Common myeloid progenitor, CD34-positive (primary cell): ENCODE measurements at regions not wholly inside any gene's neighbourhood (a gene's known extent, or its start where the extent isn't known, plus 50 kb on each side); places are given as distances from the start of the nearest gene placed in this dataset.

Experiments used
- CTCF ChIA-PET: fragments of 350-600 bp; sonication (Branson Sonifier 250); formaldehyde crosslinking; loops from one replicate; lab custom pipeline; 2021; ENCODE audit warnings: antibody characterized with exemption; lab: Charles Lee
- POLR2A ChIA-PET: fragments of 350-600 bp; sonication (Branson Sonifier 250); formaldehyde crosslinking; loops from one replicate; lab custom pipeline; 2021; ENCODE audit warnings: antibody characterized with exemption; lab: Charles Lee
- DNase-seq, 3 donors: peaks; one replicate each; pipeline versions ENCODE4 v3.0.0 to v3.0.0-alpha.2; 2013
- H3K27ac ChIP-seq, 2 experiments: 1 replicate in 1 of 2; 2 replicates in 1 of 2; pipeline ENCODE4 v1.7.0; 2013; ENCODE audit warnings: inconsistent platforms in 2 of 2, low read length in 2 of 2, mild to moderate bottlenecking in 2 of 2, low read depth in 1 of 2, moderate library complexity in 1 of 2; ENCODE audit not compliant: severe bottlenecking in 2 of 2, insufficient read depth in 1 of 2, poor library complexity in 1 of 2
- H3K27me3 ChIP-seq, 5 experiments: replicated peaks in 2 of 5; 1 replicate in 3 of 5; 2 replicates in 2 of 5; pipeline versions ENCODE4 v1.6.1 to v1.7.0; 2013; ENCODE audit warnings: low read length in 4 of 5, mild to moderate bottlenecking in 2 of 5, moderate library complexity in 2 of 5, inconsistent platforms in 1 of 5; ENCODE audit not compliant: insufficient read depth in 5 of 5, control insufficient read depth in 4 of 5
- H3K36me3 ChIP-seq, 4 experiments: 1 replicate in 2 of 4; 2 replicates in 2 of 4; pipeline versions ENCODE4 v1.6.1 to v1.7.0; 2013; ENCODE audit warnings: low read length in 3 of 4, control low read depth in 1 of 4, mild to moderate bottlenecking in 1 of 4; ENCODE audit not compliant: control insufficient read depth in 4 of 4, insufficient read depth in 4 of 4
- H3K4me1 ChIP-seq, 4 experiments: 1 replicate in 3 of 4; 2 replicates in 1 of 4; pipeline versions ENCODE4 v1.6.1 to v1.7.1; 2013; ENCODE audit warnings: low read length in 3 of 4, mild to moderate bottlenecking in 3 of 4, control low read depth in 1 of 4, inconsistent platforms in 1 of 4, moderate library complexity in 1 of 4; ENCODE audit not compliant: control insufficient read depth in 4 of 4, insufficient read depth in 4 of 4; ENCODE audit errors: control extremely low read depth in 1 of 4
- H3K4me3 ChIP-seq, 7 experiments: 1 replicate in 4 of 7; 2 replicates in 3 of 7; pipeline versions ENCODE4 v1.5.1 to v1.7.0; 2013; ENCODE audit warnings: mild to moderate bottlenecking in 7 of 7, low read length in 6 of 7, moderate library complexity in 6 of 7, inconsistent platforms in 2 of 7, low read depth in 2 of 7, control low read depth in 1 of 7; ENCODE audit not compliant: insufficient read depth in 4 of 7, control insufficient read depth in 1 of 7; ENCODE audit errors: extremely low read depth in 1 of 7
- H3K9me3 ChIP-seq, 5 experiments: 1 replicate in 4 of 5; 2 replicates in 1 of 5; pipeline versions ENCODE4 v1.6.1 to v1.7.1; 2013; ENCODE audit warnings: low read length in 4 of 5, mild to moderate bottlenecking in 2 of 5, inconsistent platforms in 1 of 5, low read depth in 1 of 5, moderate library complexity in 1 of 5; ENCODE audit not compliant: control insufficient read depth in 4 of 5, insufficient read depth in 2 of 5; ENCODE audit errors: control extremely low read depth in 1 of 5
- WGBS: methylation state at CpG from one replicate; pipeline ENCODE4 v1.1.5; 2013; ENCODE audit not compliant: insufficient coverage; 5-methylcytosine and 5-hydroxymethylcytosine counted together

DNA sequence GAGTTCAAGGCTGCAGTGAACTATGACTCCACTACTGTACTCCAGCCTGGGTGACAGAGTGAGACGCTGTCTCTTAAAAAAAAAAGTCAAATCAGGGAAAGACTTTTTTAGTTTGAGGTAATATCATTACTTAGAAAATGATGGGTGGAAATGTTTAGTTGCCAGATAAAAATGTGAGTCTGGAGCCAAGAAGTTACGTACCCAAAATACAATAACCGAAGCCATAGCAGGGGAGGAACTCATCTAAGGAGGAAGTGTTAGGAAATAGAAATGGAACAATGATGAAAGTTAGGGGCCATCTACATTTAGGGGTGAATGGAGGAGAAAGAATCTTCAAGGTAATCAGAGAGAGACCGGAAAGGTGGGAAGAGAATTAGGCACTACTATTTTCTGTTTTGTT, 98.8 kb downstream of the DACT1 start:
- no peaks in the 10 kb centered on the region for H3K36me3 ChIP-seq
- no peak overlapping the region for H3K27ac ChIP-seq
- WGBS, result 100% methylated on average over 3 of the region's 4 CpGs
- H3K4me3 ChIP-seq, result no peak overlapping the region
- ChIA-PET POLR2A (no interaction called here), CTCF (no interaction called here)
- H3K27me3 ChIP-seq, result peaks cover 0 to 2% (median 0%) of the 10 kb centered on the region in 5 experiments
- no peaks in the 10 kb centered on the region for H3K9me3 ChIP-seq
- DNase-seq, result no peak
- no peaks in the 10 kb centered on the region for H3K4me1 ChIP-seq

GRCh38 chr14:58737511-58737910, 99.7 kb downstream of the DACT1 start:
- CTCF ChIA-PET, result no interaction called here
- POLR2A ChIA-PET, result no interaction called here
- H3K4me3 ChIP-seq, result no peak overlapping the region

GRCh38 chr14:58738189-58738836, 100.6 kb downstream of the DACT1 start:
- ChIA-PET CTCF (no interaction called here), POLR2A (no interaction called here)
- Histone ChIP-seq H3K27ac (no peak overlapping the region), H3K4me1 (no peaks in the 10 kb centered on the region), H3K9me3 (no peaks in the 10 kb centered on the region), H3K36me3 (no peaks in the 10 kb centered on the region), H3K27me3 (peaks cover 0 to 2% (median 0%) of the 10 kb centered on the region in 5 experiments), H3K4me3 (no peak overlapping the region)
- WGBS, result no CpG with 5 or more reads among the region's 3 CpGs
- no peak for DNase-seq

More at GRCh38 chr14:58737511-58737910, 99.7 kb downstream of the DACT1 start:
- Histone ChIP-seq H3K27ac (no peak overlapping the region), H3K27me3 (peaks cover 0 to 2% (median 0%) of the 10 kb centered on the region in 5 experiments), H3K36me3 (no peaks in the 10 kb centered on the region), H3K9me3 (no peaks in the 10 kb centered on the region), H3K4me1 (no peaks in the 10 kb centered on the region)
- 100% methylated on average over 3 of the region's 5 CpGs for WGBS
- no peak for DNase-seq

GRCh38 chr14:58738876-58739275, 101.1 kb downstream of the DACT1 start:
- Histone ChIP-seq H3K4me1 (peaks cover 0 to 2% (median 0%) of the 10 kb centered on the region in 4 experiments), H3K27me3 (peaks cover 0 to 2% (median 0%) of the 10 kb centered on the region in 5 experiments), H3K36me3 (no peaks in the 10 kb centered on the region), H3K4me3 (no peak overlapping the region), H3K27ac (no peak overlapping the region), H3K9me3 (no peaks in the 10 kb centered on the region)
- no CpG with 5 or more reads among the region's 2 CpGs for WGBS
- ChIA-PET POLR2A (no interaction called here), CTCF (no interaction called here)
- DNase-seq, result no peak

- ChIA-PET CTCF (no interaction called here), POLR2A (no interaction called here)
- Histone ChIP-seq H3K4me1 (peaks cover 0 to 2% (median 0%) of the 10 kb centered on the region in 4 experiments), H3K4me3 (no peak overlapping the region), H3K36me3 (no peaks in the 10 kb centered on the region), H3K27me3 (peaks cover 0 to 2% (median 0%) of the 10 kb centered on the region in 5 experiments), H3K27ac (no peak overlapping the region), H3K9me3 (no peaks in the 10 kb centered on the region)
- whole genome bisulfite sequencing, result 100% methylated on average over 3 of the region's 3 CpGs
- DNase-seq, result no peak
These were observed 101.9 kb downstream of the DACT1 start for GRCh38 chr14:58739674-58740073.

DNA sequence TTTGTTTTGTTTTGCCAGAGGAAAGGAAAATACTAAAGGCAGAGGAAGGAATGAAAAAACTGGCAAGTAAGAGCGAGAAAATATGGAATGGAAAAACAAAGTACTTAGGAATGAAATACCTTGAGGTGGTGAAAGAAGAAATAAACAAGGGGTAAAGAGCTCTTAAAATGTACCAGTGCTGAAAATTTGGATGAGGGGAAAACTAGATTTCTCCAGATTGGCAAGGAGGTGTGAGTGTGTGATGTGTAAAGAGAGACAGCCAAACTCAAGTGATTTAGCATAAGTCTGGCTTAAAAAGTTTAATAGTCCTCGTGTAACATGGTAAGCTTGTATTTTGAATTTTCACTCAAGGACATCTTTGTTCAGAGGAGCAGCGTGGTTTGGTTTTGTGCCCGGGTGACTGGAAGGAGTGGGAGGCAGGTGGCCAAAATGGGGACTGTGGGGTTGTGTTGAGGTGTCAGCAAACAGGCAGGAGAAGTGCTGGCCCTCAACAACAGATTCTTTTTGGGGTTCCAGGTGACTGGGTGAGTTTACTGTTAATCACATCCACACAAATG, 102.7 kb downstream of the DACT1 start:
- WGBS, result 88% methylated on average over 2 of the region's 4 CpGs
- Histone ChIP-seq H3K36me3 (no peaks in the 10 kb centered on the region), H3K4me3 (no peak overlapping the region), H3K9me3 (no peaks in the 10 kb centered on the region), H3K4me1 (peaks cover 0 to 2% (median 0%) of the 10 kb centered on the region in 4 experiments), H3K27ac (no peak overlapping the region), H3K27me3 (no peaks in the 10 kb centered on the region)
- no peak for DNase-seq
- ChIA-PET CTCF (no interaction called here), POLR2A (no interaction called here)

GRCh38 chr14:58744801-58745394, 107.1 kb downstream of the DACT1 start:
- ChIA-PET POLR2A (no interaction called here), CTCF (no interaction called here)
- WGBS, result 100% methylated on average over 3 of the region's 5 CpGs
- peaks cover 10 to 34% (median 18%) of the 10 kb centered on the region in 4 experiments for H3K4me1 ChIP-seq
- H3K27ac ChIP-seq, result no peak overlapping the region
- H3K4me3 ChIP-seq, result no peak overlapping the region
- H3K9me3 ChIP-seq, result no peaks in the 10 kb centered on the region
- DNase-seq, result no peak
- no peaks in the 10 kb centered on the region for H3K27me3 ChIP-seq
- H3K36me3 ChIP-seq, result no peaks in the 10 kb centered on the region
